Thyroid gland (tissue), 4 donors: ENCODE measurements at regions not wholly inside any gene's neighbourhood (a gene's known extent, or its start where the extent isn't known, plus 50 kb on each side); places are given as distances from the start of the nearest gene placed in this dataset.

ENCODE experiments used
- CTCF ChIP-seq, 6 experiments: fragments of 200-600 bp in 3 of 6; fragments of 450-650 bp in 3 of 6; sonication (generic) in 3 of 6; IDR thresholded peaks; one replicate each; pipeline ENCODE4 v1.5.1; 2016 to 2019; ENCODE audit warnings: antibody characterized with exemption in 6 of 6, mild to moderate bottlenecking in 2 of 6, inconsistent platforms in 1 of 6, moderate library complexity in 1 of 6
- POLR2A ChIP-seq, 2 donors: fragments of 450-650 bp; IDR thresholded peaks; one replicate each; pipeline ENCODE4 v1.6.1; 2017; ENCODE audit warnings: antibody characterized with exemption in 2 of 2, mild to moderate bottlenecking in 2 of 2, moderate library complexity in 1 of 2

- TF ChIP-seq CTCF (IDR thresholded peaks at IDR 0.05) (no peak), POLR2A (IDR thresholded peaks at IDR 0.05) (no peak)
These were observed 186.7 kb downstream of the C9orf50 start for GRCh38 chr9:129434187-129434586.
